RWPE1 (cell line): ENCODE measurements at regions not wholly inside any gene's neighbourhood (a gene's known extent, or its start where the extent isn't known, plus 50 kb on each side); places are given as distances from the start of the nearest gene placed in this dataset.
A peak's percentile ranks its signal among the peaks of the same experiment; 100 is the strongest.

Experiments
- CTCF ChIA-PET: fragments of 350-600 bp; sonication (Branson Sonifier 250); formaldehyde crosslinking; extraction: SDS; loops from one replicate; lab custom pipeline; 2021; lab: Yijun Ruan, JAX
- POLR2A ChIA-PET: fragments of 400-600 bp; formaldehyde crosslinking; extraction: SDS; loops from one replicate; lab custom pipeline; 2020; ENCODE audit warnings: antibody characterized with exemption; ENCODE audit not compliant: low non-redundant PET; lab: Yijun Ruan, JAX
- DNase-seq: peaks from one replicate; pipeline ENCODE4 v3.0.0; 2012; ENCODE audit warnings: low spot score
- H3K27ac ChIP-seq: fragments of 450-650 bp; 2 replicates; pipeline ENCODE4 v1.5.1; 2017
- TF ChIP-seq, protein P1 (sequence below): fragments of 450-650 bp; conservative IDR thresholded peaks from 2 replicates; pipeline ENCODE4 v1.5.1; 2017; ENCODE audit warnings: low read depth, mild to moderate bottlenecking

DNA sequence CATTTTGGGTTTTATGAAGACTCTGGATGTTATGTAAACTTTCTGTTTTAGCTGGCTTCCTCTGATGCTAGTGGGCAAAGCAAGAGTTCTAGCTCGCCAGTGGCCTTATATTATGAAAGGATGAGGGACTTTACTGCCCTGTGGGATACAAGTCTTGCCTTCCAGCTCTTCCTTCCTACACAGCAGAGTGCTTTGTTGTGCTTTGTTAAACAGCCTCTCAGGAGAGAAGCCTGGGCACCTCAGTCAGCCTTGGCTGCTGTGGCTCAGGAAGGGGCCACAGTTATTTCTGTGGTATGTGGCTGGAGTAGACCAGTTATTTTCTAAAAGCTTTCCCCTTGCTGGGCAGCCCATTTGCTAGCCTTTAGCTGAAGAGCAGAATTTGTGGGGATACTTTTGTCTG is 69.5 kb upstream of the SUCLG2 start:
- no peak for DNase-seq
- ChIA-PET POLR2A (no interaction called here), CTCF (no interaction called here)
- TF ChIP-seq, protein P1, sequence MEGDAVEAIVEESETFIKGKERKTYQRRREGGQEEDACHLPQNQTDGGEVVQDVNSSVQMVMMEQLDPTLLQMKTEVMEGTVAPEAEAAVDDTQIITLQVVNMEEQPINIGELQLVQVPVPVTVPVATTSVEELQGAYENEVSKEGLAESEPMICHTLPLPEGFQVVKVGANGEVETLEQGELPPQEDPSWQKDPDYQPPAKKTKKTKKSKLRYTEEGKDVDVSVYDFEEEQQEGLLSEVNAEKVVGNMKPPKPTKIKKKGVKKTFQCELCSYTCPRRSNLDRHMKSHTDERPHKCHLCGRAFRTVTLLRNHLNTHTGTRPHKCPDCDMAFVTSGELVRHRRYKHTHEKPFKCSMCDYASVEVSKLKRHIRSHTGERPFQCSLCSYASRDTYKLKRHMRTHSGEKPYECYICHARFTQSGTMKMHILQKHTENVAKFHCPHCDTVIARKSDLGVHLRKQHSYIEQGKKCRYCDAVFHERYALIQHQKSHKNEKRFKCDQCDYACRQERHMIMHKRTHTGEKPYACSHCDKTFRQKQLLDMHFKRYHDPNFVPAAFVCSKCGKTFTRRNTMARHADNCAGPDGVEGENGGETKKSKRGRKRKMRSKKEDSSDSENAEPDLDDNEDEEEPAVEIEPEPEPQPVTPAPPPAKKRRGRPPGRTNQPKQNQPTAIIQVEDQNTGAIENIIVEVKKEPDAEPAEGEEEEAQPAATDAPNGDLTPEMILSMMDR, result no peak
- no peak overlapping the region for H3K27ac ChIP-seq

DNA sequence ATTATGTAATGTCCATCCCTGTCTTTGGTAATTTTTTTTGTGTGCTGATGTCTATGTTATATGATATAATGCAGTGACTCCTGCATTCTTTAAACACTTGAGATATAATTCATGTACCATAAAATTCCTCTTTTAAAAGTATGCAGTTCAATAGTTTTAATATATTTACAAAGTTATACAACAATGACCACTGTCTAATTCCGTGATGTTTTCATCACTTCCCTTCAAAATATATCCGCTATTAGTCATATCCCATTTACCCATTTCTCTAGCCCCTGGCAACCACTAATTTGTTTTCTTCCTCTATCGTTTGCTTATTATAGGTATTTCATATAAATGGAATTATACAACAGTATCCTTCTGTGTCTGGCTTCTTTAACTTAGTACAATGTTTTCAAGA is 64.9 kb upstream of the SUCLG2 start:
- POLR2A ChIA-PET, result no interaction called here
- peak; percentile 12 for DNase-seq
- no peak overlapping the region for H3K27ac ChIP-seq
- CTCF ChIA-PET, result no interaction called here
- TF ChIP-seq, protein P1, result no peak

DNA sequence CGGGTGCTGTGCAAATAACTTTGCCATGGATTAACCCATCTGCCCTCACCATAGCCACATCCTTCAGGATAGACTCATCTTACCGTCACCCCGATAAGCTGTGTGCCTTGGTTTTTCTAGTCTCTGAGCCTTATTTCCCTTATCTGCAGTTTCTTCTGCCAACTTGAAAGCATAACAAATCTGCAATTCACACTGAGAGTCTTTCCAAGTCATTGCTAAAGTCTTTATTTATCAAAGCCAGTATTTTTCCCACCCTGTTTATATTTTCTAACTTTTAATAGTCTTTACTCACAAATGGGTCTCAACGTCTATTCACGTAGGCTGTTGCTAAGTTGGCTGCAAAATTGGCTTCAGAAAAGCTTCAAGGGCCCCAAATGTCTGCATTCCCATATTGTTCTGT is 61.6 kb upstream of the SUCLG2 start:
- no peak overlapping the region for H3K27ac ChIP-seq
- POLR2A ChIA-PET, result no interaction called here
- DNase-seq, result no peak
- TF ChIP-seq, protein P1, result no peak
- CTCF ChIA-PET, result no interaction called here

DNA sequence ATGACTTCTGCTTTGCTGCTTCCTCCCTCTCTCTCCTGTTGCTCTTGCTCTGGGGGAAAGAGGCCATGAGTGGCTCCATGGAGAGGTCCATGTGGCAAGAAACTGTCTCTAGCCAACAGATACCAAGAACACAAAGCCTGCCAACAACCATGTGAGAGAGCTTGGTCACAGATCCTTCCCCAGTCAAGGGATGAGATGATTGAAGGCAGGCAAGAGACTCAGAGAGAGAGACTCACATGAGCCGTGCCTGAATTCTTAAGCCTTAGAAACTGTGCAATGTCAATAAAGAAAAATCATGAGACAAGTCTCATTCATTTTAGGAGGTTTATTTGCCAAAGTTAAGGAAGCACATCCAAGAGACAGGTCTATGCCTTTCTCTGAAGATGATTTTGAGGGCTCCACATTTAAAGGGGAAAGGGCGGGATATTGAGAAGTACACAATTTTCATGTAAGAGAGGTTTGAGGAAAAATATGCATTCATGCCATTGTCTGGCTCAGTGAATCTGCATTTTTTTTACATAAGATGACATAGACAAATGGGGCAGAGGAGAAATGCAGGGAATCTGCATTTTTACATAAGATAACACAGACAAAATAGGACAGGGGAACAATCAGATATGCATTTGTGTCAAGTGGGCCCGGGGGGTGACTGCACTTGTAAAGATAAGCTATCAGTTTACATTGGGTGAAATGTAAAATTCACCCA is 59.5 kb upstream of the SUCLG2 start:
- CTCF ChIA-PET, result no interaction called here
- H3K27ac ChIP-seq, result no peak overlapping the region
- no peak for DNase-seq
- POLR2A ChIA-PET, result no interaction called here
- TF ChIP-seq, protein P1, result no peak

DNA sequence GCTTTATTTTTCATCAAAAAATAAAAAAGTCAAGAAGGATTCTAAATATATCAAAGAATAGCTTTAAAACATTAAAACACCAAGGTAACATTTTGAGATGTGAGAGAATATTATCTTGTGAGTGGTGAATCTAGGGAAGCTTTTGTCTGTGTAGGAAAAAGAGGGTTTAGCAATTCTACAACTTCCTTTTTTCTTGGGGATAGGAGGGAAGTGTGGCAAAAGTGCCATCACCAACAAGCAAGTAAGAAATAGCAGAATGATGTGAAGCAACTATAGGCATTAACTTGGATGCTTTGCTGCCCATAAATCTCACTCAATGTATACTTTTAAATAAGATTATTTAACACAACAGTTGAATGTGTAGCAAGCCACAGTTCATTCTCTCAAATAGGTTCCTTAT is 57.8 kb upstream of the SUCLG2 start:
- POLR2A ChIA-PET, result no interaction called here

DNA sequence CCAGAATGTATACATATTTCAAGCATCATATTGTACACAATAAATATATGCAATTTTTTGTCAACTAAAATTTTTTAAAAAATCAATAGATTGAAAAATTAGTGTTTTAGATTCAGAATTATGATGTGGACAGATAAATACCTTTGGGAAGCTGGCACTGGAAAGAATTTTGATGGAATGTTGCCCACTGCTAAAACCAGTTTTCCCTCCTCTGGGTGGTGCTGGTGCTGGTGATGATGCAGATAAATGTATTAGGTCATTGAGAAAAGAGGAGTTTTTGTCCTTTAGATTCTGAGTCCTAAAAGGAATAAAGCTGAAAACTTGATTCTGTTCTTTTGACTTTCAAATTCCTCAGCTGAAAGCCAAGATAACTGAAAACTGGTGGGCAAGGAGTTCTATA is 56.0 kb upstream of the SUCLG2 start:
- TF ChIP-seq, protein P1, result no peak
- ChIA-PET CTCF (no interaction called here), POLR2A (no interaction called here)
- DNase-seq, result no peak
- no peak overlapping the region for H3K27ac ChIP-seq

More for the DNA sequence above, 57.8 kb upstream of the SUCLG2 start:
- CTCF ChIA-PET, result no interaction called here
- TF ChIP-seq, protein P1, result no peak
- DNase-seq, result no peak
- no peak overlapping the region for H3K27ac ChIP-seq
